ENCODE measurements at regions not wholly inside any gene's neighbourhood (a gene's known extent, or its start where the extent isn't known, plus 50 kb on each side); places are given as distances from the start of the nearest gene placed in this dataset.

- TF ChIP-seq CTCF (conservative IDR thresholded peaks at IDR 0.05; ENCODE audit: low read depth, low read length) (no peak), MXI1 (IDR thresholded peaks at IDR 0.05; ENCODE audit: borderline replicate concordance, low read depth, low read length) (no peak), POLR2A (IDR thresholded peaks at IDR 0.05; ENCODE audit: low read depth, low read length) (no peak), SMC3 (IDR thresholded peaks at IDR 0.05; ENCODE audit: low read depth, low read length) (no peak), RCOR1 (IDR thresholded peaks at IDR 0.05; ENCODE audit: insufficient replicate concordance, low read length) (no peak), ELK1 (IDR thresholded peaks at IDR 0.05; ENCODE audit: borderline replicate concordance, low read depth, low read length) (no peak), BHLHE40 (IDR thresholded peaks at IDR 0.05; ENCODE audit: low read depth, low read length) (no peak), MAFK (IDR thresholded peaks at IDR 0.05; ENCODE audit: low read depth, low read length) (no peak), RFX5 (IDR thresholded peaks at IDR 0.05; ENCODE audit: low read depth, low read length) (no peak), NFE2L2 (IDR thresholded peaks at IDR 0.05; ENCODE audit: low read depth, low read length) (no peak), RAD21 (IDR thresholded peaks at IDR 0.05; ENCODE audit: low read length) (no peak), MAZ (IDR thresholded peaks at IDR 0.05; ENCODE audit: borderline replicate concordance, low read depth, low read length) (no peak)
Measured at GRCh38 chr7:119623427-119623826, 649.5 kb upstream of the KCND2 start.

Data from IMR-90 (cell line).